Glutamatergic neuron (in vitro differentiated cells): ENCODE measurements at regions not wholly inside any gene's neighbourhood (a gene's known extent, or its start where the extent isn't known, plus 50 kb on each side); places are given as distances from the start of the nearest gene placed in this dataset.
A peak's percentile ranks its signal among the peaks of the same experiment; 100 is the strongest.

Source experiments
- DNase-seq: peaks from one replicate; pipeline ENCODE4 v3.0.0; 2022
- H3K27ac Mint-ChIP-seq: one replicate; pipeline ENCODE4 v1.8.0; 2020; ENCODE audit warnings: mild to moderate bottlenecking, mixed read lengths, inconsistent platforms; ENCODE audit not compliant: unreplicated experiment
- H3K27me3 Mint-ChIP-seq: one replicate; pipeline ENCODE4 v1.8.0; 2020; ENCODE audit warnings: mild to moderate bottlenecking, moderate library complexity, mixed read lengths, inconsistent platforms; ENCODE audit not compliant: unreplicated experiment
- H3K36me3 Mint-ChIP-seq: one replicate; pipeline ENCODE4 v1.8.0; 2020; ENCODE audit warnings: mild to moderate bottlenecking, mixed read lengths, inconsistent platforms; ENCODE audit not compliant: unreplicated experiment
- H3K4me1 Mint-ChIP-seq: one replicate; pipeline ENCODE4 v1.8.0; 2020; ENCODE audit warnings: mild to moderate bottlenecking, low read depth, mixed read lengths, inconsistent platforms; ENCODE audit not compliant: unreplicated experiment
- H3K4me3 Mint-ChIP-seq: one replicate; pipeline ENCODE4 v1.8.0; 2020; ENCODE audit warnings: mild to moderate bottlenecking, mixed read lengths, inconsistent platforms; ENCODE audit not compliant: unreplicated experiment
- H3K9me3 Mint-ChIP-seq: one replicate; pipeline ENCODE4 v1.8.0; 2020; ENCODE audit warnings: mild to moderate bottlenecking, moderate library complexity, mixed read lengths, inconsistent platforms; ENCODE audit not compliant: unreplicated experiment
- CTCF ChIP-seq: fragments of 200-600 bp; sonication (generic); IDR thresholded peaks from one replicate; pipeline ENCODE4 v1.5.0; 2021; ENCODE audit not compliant: partially characterized antibody, unreplicated experiment

- H3K36me3 Mint-ChIP-seq: no peaks in the 10 kb centered on the region
- H3K4me1 Mint-ChIP-seq: peaks cover 3% of the 10 kb centered on the region
- no peak overlapping the region for H3K27ac Mint-ChIP-seq
- peaks cover 3% of the 10 kb centered on the region for H3K27me3 Mint-ChIP-seq
- TF ChIP-seq CTCF: no peak
- DNase-seq: no peak
- no peak overlapping the region for H3K4me3 Mint-ChIP-seq
- peaks cover 2% of the 10 kb centered on the region for H3K9me3 Mint-ChIP-seq
These were observed 226.1 kb downstream of the CDC14C start for GRCh38 chr7:49150486-49150885.

GRCh38 chr7:49151146-49151545, 226.8 kb downstream of the CDC14C start:
- peaks cover 3% of the 10 kb centered on the region for H3K27me3 Mint-ChIP-seq
- TF ChIP-seq CTCF: no peak

GRCh38 chr7:49158321-49158720, 234.0 kb downstream of the CDC14C start:
- no peaks in the 10 kb centered on the region for H3K4me1 Mint-ChIP-seq
- no peak for TF ChIP-seq CTCF
- H3K36me3 Mint-ChIP-seq: peaks cover 4% of the 10 kb centered on the region
- no peak overlapping the region for H3K27ac Mint-ChIP-seq
- no peak overlapping the region for H3K4me3 Mint-ChIP-seq
- DNase-seq: no peak
- no peaks in the 10 kb centered on the region for H3K27me3 Mint-ChIP-seq
- H3K9me3 Mint-ChIP-seq: peaks cover 4% of the 10 kb centered on the region

More at GRCh38 chr7:49151146-49151545, 226.8 kb downstream of the CDC14C start:
- peaks cover 3% of the 10 kb centered on the region for H3K4me1 Mint-ChIP-seq
- H3K36me3 Mint-ChIP-seq: no peaks in the 10 kb centered on the region
- H3K27ac Mint-ChIP-seq: no peak overlapping the region
- H3K9me3 Mint-ChIP-seq: peaks cover 2% of the 10 kb centered on the region
- H3K4me3 Mint-ChIP-seq: no peak overlapping the region
- no peak for DNase-seq

DNA sequence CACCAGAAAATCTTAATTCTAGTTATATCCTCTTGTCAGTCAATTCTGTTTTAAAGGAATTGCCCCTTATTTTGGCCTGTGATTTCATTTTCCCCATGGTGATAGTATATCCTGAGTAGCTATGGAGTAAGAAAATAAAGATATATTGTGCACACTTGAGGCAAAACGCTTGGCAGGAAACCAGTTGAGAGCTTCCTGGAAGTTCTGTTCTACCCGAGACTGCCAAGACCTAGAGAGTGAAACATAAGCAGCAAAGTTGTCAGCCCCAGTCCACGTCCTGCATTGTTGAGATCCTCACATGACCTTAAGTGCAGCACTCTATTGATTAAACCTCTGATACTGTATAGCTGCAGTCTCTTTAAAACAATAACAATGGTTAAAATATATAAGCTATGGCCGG, 235.2 kb downstream of the CDC14C start:
- Mint-ChIP-seq H3K4me1 (no peaks in the 10 kb centered on the region), H3K9me3 (peaks cover 4% of the 10 kb centered on the region), H3K36me3 (peaks cover 4% of the 10 kb centered on the region), H3K4me3 (no peak overlapping the region), H3K27ac (no peak overlapping the region), H3K27me3 (no peaks in the 10 kb centered on the region)
- no peak for DNase-seq
- no peak for TF ChIP-seq CTCF

- Mint-ChIP-seq H3K9me3 (no peaks in the 10 kb centered on the region), H3K4me3 (no peak overlapping the region), H3K4me1 (no peaks in the 10 kb centered on the region), H3K27ac (no peak overlapping the region), H3K36me3 (no peaks in the 10 kb centered on the region), H3K27me3 (peaks cover 2% of the 10 kb centered on the region)
- DNase-seq: no peak
- TF ChIP-seq CTCF: peak; percentile 41
These were observed 242.1 kb downstream of the CDC14C start for GRCh38 chr7:49166441-49166840.
